Naive thymus-derived CD4-positive, alpha-beta T cell (primary cell): ENCODE measurements at regions not wholly inside any gene's neighbourhood (a gene's known extent, or its start where the extent isn't known, plus 50 kb on each side); places are given as distances from the start of the nearest gene placed in this dataset.
"Not testable (repeated sequence)": the region's sequence is repeated elsewhere in the genome, so short reads cannot be mapped to it uniquely, and the experiment has no call there.

Experiments
- ATAC-seq: fragments of 150-1000 bp; cut with Tn5 transposase; 2 replicates; pipeline ENCODE4 v1.10.0; 2021; ENCODE audit warnings: mild to moderate bottlenecking, moderate library complexity
- CTCF ChIA-PET: fragments of 350-600 bp; sonication (Branson Sonifier 250); formaldehyde crosslinking; loops from one replicate; lab custom pipeline; 2021; ENCODE audit warnings: antibody characterized with exemption; lab: Charles Lee
- POLR2A ChIA-PET: fragments of 350-600 bp; sonication (Branson Sonifier 250); formaldehyde crosslinking; loops from one replicate; lab custom pipeline; 2021; ENCODE audit warnings: antibody characterized with exemption, inconsistent platforms; lab: Charles Lee
- DNase-seq, 9 donors: peaks; one replicate each; pipeline versions ENCODE4 v3.0.0 to v3.0.0-alpha.2; 2020 to 2022; ENCODE audit warnings: mixed read lengths in 1 of 9
- H3K27ac ChIP-seq: one replicate; pipeline ENCODE4 v1.7.0; 2013; ENCODE audit warnings: mild to moderate bottlenecking, low read depth, low read length, moderate library complexity
- H3K27me3 ChIP-seq, 2 donors: one replicate each; pipeline ENCODE4 v1.7.0; 2013; ENCODE audit warnings: low read length in 2 of 2, mild to moderate bottlenecking in 2 of 2, moderate library complexity in 2 of 2; ENCODE audit not compliant: control insufficient read depth in 2 of 2, insufficient read depth in 2 of 2
- H3K36me3 ChIP-seq, 3 experiments: 1 replicate in 2 of 3; 2 replicates in 1 of 3; pipeline ENCODE4 v1.7.0; 2013; ENCODE audit warnings: low read length in 3 of 3, mild to moderate bottlenecking in 3 of 3, moderate library complexity in 1 of 3; ENCODE audit not compliant: insufficient read depth in 3 of 3, control insufficient read depth in 2 of 3
- H3K4me1 ChIP-seq, 2 donors: one replicate each; pipeline ENCODE4 v1.7.0; 2013; ENCODE audit warnings: low read length in 2 of 2, mild to moderate bottlenecking in 2 of 2, moderate library complexity in 1 of 2; ENCODE audit not compliant: control insufficient read depth in 2 of 2, insufficient read depth in 2 of 2
- H3K4me3 ChIP-seq: 2 replicates; pipeline ENCODE4 v1.7.0; 2013; ENCODE audit warnings: mild to moderate bottlenecking, low read length
- H3K9me3 ChIP-seq, 3 experiments: 1 replicate in 2 of 3; 2 replicates in 1 of 3; pipeline ENCODE4 v1.7.0; 2013; ENCODE audit warnings: low read length in 3 of 3; ENCODE audit not compliant: control insufficient read depth in 2 of 3
- H3K27ac Mint-ChIP-seq, 9 donors: one replicate each; pipeline ENCODE4 v1.8.0; 2020 to 2022; ENCODE audit warnings: mixed read lengths in 9 of 9, mild to moderate bottlenecking in 8 of 9, moderate library complexity in 5 of 9, inconsistent platforms in 2 of 9
- H3K27me3 Mint-ChIP-seq, 5 donors: one replicate each; pipeline ENCODE4 v1.8.0; 2021 to 2022; ENCODE audit warnings: mixed read lengths in 5 of 5, mild to moderate bottlenecking in 1 of 5
- H3K36me3 Mint-ChIP-seq, 5 donors: one replicate each; pipeline ENCODE4 v1.8.0; 2020 to 2022; ENCODE audit warnings: mixed read lengths in 5 of 5, mild to moderate bottlenecking in 3 of 5, inconsistent platforms in 1 of 5
- H3K4me1 Mint-ChIP-seq, 7 donors: one replicate each; pipeline ENCODE4 v1.8.0; 2020 to 2022; ENCODE audit warnings: mixed read lengths in 7 of 7, mild to moderate bottlenecking in 3 of 7, inconsistent platforms in 1 of 7
- H3K4me3 Mint-ChIP-seq, 10 donors: one replicate each; pipeline ENCODE4 v1.8.0; 2020 to 2022; ENCODE audit warnings: mild to moderate bottlenecking in 10 of 10, mixed read lengths in 10 of 10, moderate library complexity in 6 of 10, inconsistent platforms in 2 of 10
- H3K9me3 Mint-ChIP-seq, 11 donors: one replicate each; pipeline ENCODE4 v1.8.0; 2020 to 2022; ENCODE audit warnings: mixed read lengths in 11 of 11, mild to moderate bottlenecking in 4 of 11, inconsistent platforms in 1 of 11, moderate library complexity in 1 of 11
- intact Hi-C, 2 donors: fragments of 100-400 bp; cut with micrococcal nuclease; formaldehyde crosslinking; loops; one replicate each; pipeline ENCODE4 v1.15.1; 2023

DNA sequence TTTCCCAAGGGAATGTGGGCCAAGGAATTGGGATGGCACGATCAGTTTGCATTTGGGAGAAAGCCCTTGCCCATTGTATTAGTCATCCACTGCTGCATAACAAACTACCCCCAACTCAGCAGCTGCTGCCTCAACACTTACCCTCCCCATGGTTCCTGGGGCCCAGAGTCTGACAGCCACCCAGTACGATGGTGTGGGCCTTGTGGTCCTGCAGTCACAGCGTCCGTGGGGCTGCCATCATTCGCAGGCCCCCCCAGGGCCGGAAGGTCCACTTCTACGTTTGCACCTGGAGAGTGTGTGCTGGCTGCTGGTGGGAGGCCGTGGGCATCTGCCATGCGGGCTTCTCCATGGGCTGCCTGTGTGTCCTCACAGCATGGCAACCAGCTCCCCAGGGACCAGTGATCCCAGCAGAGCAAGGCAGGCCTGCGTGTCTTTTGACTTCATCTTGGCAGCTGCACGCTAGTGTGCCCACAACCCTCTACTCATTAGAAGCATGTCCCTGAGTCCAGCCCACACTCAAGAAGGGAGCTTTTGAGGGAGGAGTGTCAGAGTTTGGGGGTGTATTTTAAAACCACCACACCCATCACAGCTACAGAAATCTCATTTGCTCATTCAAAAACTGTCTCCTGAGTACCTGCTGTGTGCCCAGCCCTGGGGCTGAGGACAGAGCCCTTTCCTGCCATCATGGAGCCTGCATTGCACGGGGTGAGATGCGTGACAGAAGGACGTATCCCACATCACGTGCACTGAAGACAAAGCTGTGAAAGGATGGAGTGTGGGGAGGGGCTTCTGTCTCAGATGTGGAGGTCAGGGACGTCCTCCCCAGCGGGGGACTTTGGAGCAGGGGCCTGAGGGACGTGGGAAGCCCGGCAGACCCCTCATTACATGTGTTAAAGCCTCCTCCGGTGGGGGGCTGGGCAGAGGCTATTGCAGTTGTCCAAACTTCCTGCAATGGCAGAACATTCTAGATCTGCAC, 185.0 kb upstream of the ZNF469 start:
- no peak for ATAC-seq
- Mint-ChIP-seq H3K36me3 (peaks cover 0 to under 1% (median 0%) of the 10 kb centered on the region in 5 donors), H3K4me3 (no peak overlapping the region), H3K9me3 (peaks cover 0 to under 1% (median 0%) of the 10 kb centered on the region in 11 donors), H3K27ac (no peak overlapping the region), H3K27me3 (peaks cover 0 to 9% (median 0%) of the 10 kb centered on the region in 5 donors), H3K4me1 (peaks cover 0 to 6% (median 0%) of the 10 kb centered on the region in 7 donors)
- Histone ChIP-seq H3K27ac (no peak overlapping the region), H3K27me3 (no peaks in the 10 kb centered on the region), H3K9me3 (no peaks in the 10 kb centered on the region), H3K4me3 (no peak overlapping the region), H3K4me1 (no peaks in the 10 kb centered on the region), H3K36me3 (no peaks in the 10 kb centered on the region)
- intact Hi-C loops: no loop called here
- ChIA-PET POLR2A (no interaction called here), CTCF (no interaction called here)
- DNase-seq: no peak

DNA sequence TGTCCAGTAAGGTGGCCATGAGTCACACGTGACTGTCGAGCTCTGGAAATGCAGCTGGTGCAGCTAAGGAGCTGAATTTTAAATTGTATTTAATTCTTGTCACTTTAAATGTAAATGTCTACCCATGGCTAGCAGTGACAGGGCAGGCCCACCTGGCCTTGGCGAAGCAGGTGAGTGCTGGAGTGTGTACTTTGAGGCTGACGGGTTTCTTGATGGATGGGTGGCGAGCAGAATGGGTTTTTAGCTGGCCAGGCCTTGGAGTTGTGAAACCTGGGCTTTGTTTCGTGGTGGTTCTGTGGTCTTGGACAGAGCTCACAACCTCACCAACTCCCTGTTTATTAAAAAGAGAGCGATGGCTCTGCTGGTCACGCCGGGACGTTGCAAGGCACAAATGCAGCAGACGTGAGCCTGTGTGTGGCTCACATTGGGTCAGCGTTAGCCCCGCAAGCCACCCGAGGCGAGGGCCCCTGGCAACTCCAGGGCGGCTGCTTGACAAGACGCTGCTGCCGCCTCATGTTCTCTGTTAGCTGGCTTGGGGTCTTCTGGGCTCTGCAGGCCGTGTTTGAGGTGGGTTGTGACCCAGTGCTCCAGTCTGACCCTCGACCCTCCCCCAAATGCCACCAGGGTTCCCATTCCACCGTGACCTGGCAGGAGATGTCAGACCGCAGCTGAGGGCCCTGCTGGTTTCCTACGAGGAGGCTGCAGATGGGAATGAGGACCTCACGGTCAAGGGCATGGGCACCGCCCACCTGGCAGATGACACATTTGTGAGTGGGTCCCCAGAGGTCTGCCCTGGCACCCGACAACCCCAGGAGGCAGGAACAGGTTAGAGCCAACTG, 184.1 kb upstream of the ZNF469 start:
- intact Hi-C loops, H3K4me3 Mint-ChIP-seq, H3K9me3 Mint-ChIP-seq, ATAC-seq, H3K36me3 ChIP-seq, CTCF ChIA-PET, POLR2A ChIA-PET, H3K9me3 ChIP-seq, H3K36me3 Mint-ChIP-seq, H3K27ac Mint-ChIP-seq, H3K4me1 Mint-ChIP-seq, DNase-seq, H3K27me3 ChIP-seq, H3K27me3 Mint-ChIP-seq, H3K4me1 ChIP-seq, H3K27ac ChIP-seq, H3K4me3 ChIP-seq: not testable (repeated sequence)

DNA sequence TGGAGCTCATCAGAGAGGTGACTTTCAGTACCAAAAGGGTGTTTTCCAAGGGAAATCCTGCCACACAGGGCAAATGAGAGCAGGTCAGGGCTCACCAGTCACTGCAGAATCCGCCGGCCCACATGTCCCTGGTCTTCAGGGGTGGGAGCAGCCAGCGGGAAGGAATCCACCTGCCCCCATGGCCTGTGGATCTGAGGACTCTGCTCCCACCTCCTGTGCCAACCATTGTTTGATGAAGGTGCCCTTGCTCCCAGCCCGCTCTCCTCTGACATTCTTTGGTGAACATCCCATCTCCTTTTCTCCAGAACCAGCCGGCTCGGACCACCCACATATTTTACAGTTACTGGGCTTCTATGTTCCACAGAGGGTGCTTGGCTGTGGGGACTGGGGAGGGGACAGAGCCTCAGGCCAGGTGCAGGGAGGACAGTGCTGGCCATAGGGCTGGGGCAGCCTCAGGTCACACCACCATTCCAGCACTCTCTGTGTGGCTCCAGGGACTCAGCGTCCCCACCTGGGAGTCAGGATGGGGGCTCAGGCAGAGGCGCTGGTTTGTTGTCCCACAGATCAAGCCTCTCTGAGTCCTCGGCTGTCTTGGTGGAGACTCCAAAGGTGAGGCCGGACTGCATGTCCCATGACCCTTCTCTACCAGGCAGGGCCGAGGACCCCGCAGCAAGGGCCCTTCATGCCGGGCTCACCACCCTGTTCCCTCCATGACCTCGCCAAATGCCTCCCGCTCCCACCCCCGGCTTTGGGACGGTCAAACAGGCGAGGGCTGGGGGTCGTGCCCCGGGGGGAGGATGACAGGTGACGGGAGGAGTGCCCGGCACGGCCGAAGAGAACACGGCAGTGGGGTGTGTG, 183.2 kb upstream of the ZNF469 start:
- H3K4me1 ChIP-seq, H3K27me3 Mint-ChIP-seq, CTCF ChIA-PET, ATAC-seq, H3K4me3 ChIP-seq, H3K4me1 Mint-ChIP-seq, intact Hi-C loops, H3K4me3 Mint-ChIP-seq, H3K27ac Mint-ChIP-seq, H3K36me3 ChIP-seq, H3K27me3 ChIP-seq, H3K27ac ChIP-seq, H3K9me3 Mint-ChIP-seq, DNase-seq, POLR2A ChIA-PET, H3K36me3 Mint-ChIP-seq, H3K9me3 ChIP-seq: not testable (repeated sequence)

DNA sequence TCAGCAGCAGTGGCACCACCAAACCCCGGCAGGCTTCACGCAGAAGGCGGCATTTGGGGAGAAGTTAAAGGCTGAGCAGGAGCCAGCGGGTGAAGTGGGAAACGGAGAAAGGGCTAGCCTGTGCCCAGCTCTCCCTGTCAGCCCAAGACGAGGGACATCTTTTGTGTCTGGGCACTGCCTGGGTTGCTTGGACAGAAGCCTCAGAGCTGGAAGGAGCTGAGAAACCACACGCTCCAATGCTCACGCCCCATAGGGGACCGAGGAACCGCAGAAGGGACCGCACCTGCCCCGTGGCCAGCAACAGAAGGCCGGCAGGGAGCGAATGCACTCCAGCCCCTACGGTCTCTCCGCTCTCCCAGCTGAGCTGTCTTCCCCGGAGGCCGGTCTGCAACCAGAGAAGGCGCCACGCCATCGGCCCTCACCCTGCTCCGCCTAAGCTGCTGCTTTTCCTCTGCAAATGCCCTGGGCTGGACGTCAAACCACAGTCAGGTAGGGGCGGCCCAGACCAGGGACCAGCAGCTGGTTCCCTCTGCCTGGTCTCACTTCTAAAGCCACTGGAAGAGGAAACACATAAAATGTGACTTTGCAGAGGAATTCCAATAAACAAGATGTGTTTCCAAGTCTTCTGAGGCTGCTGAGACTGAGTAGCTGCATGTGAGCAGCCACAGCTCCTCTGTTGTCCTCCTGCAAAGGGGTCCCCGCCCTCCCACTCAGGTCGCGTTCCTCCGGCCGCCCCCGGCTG, 182.4 kb upstream of the ZNF469 start:
- H3K4me3 Mint-ChIP-seq, H3K27ac Mint-ChIP-seq, H3K36me3 ChIP-seq, H3K9me3 ChIP-seq, intact Hi-C loops, H3K27ac ChIP-seq, H3K36me3 Mint-ChIP-seq, H3K4me1 ChIP-seq, H3K4me3 ChIP-seq, POLR2A ChIA-PET, H3K27me3 Mint-ChIP-seq, ATAC-seq, H3K4me1 Mint-ChIP-seq, CTCF ChIA-PET, DNase-seq, H3K27me3 ChIP-seq, H3K9me3 Mint-ChIP-seq: not testable (repeated sequence)

- Histone ChIP-seq H3K36me3 (no peaks in the 10 kb centered on the region), H3K27ac (no peak overlapping the region), H3K9me3 (no peaks in the 10 kb centered on the region), H3K27me3 (no peaks in the 10 kb centered on the region), H3K4me3 (no peak overlapping the region), H3K4me1 (no peaks in the 10 kb centered on the region)
- DNase-seq: no peak
- ATAC-seq: no peak
- H3K4me3 Mint-ChIP-seq: no peak overlapping the region
- H3K36me3 Mint-ChIP-seq: no peaks in the 10 kb centered on the region
- H3K27me3 Mint-ChIP-seq: peaks cover 0 to 10% (median 0%) of the 10 kb centered on the region in 5 donors
- no peaks in the 10 kb centered on the region for H3K4me1 Mint-ChIP-seq
- H3K27ac Mint-ChIP-seq: no peak overlapping the region
- intact Hi-C loops: no loop called here
- POLR2A ChIA-PET: no interaction called here
- CTCF ChIA-PET: no interaction called here
- H3K9me3 Mint-ChIP-seq: peaks cover 0 to 3% (median 0%) of the 10 kb centered on the region in 11 donors
Observed at GRCh38 chr16:88200896-88201185, 181.9 kb upstream of the ZNF469 start.

- H3K36me3 ChIP-seq, H3K27me3 ChIP-seq, ATAC-seq, DNase-seq, H3K4me1 Mint-ChIP-seq, H3K36me3 Mint-ChIP-seq, H3K4me3 ChIP-seq, intact Hi-C loops, H3K4me3 Mint-ChIP-seq, H3K4me1 ChIP-seq, H3K9me3 ChIP-seq, CTCF ChIA-PET, POLR2A ChIA-PET, H3K27me3 Mint-ChIP-seq, H3K9me3 Mint-ChIP-seq, H3K27ac Mint-ChIP-seq, H3K27ac ChIP-seq: not testable (repeated sequence)
Observed at GRCh38 chr16:88201611-88202010, 181.1 kb upstream of the ZNF469 start.
